GM23338 (cell line): ENCODE measurements at regions not wholly inside any gene's neighbourhood (a gene's known extent, or its start where the extent isn't known, plus 50 kb on each side); places are given as distances from the start of the nearest gene placed in this dataset.
"Not testable (repeated sequence)": the region's sequence is repeated elsewhere in the genome, so short reads cannot be mapped to it uniquely, and the experiment has no call there.

Experiments
- CREB1 ChIP-seq: fragments of 250-450 bp; sonication (Bioruptor Pico); IDR thresholded peaks from 2 replicates; pipeline ENCODE4 v1.5.0; 2020; ENCODE audit warnings: low read depth, mild to moderate bottlenecking, moderate library complexity
- CTCF ChIP-seq, 2 experiments: fragments of 200-600 bp in 1 of 2; sonication (generic) in 1 of 2; conservative IDR thresholded peaks; 2 replicates each; pipeline versions ENCODE4 v1.5.1 to v1.6.1; 2016 to 2017; ENCODE audit warnings: antibody characterized with exemption in 2 of 2, low read depth in 2 of 2, mild to moderate bottlenecking in 2 of 2, moderate library complexity in 1 of 2
- ETS1 ChIP-seq: IDR thresholded peaks from 2 replicates; pipeline ENCODE4 v1.6.1; 2016; ENCODE audit warnings: antibody characterized with exemption
- EZH2 ChIP-seq: fragments of 200-600 bp; sonication (generic); IDR thresholded peaks from one replicate; pipeline ENCODE4 v1.8.0; 2017; ENCODE audit warnings: antibody characterized with exemption, mild to moderate bottlenecking, low read depth; ENCODE audit not compliant: unreplicated experiment
- EZH2phosphoT487 ChIP-seq: fragments of 200-600 bp; sonication (generic); IDR thresholded peaks from one replicate; pipeline ENCODE4 v1.8.1; 2018; ENCODE audit warnings: antibody characterized with exemption; ENCODE audit not compliant: unreplicated experiment
- JUNB ChIP-seq: IDR thresholded peaks from one replicate; pipeline ENCODE4 v1.6.1; 2016; ENCODE audit warnings: antibody characterized with exemption; ENCODE audit not compliant: unreplicated experiment
- NANOG ChIP-seq: IDR thresholded peaks from 2 replicates; pipeline ENCODE4 v1.6.1; 2016; ENCODE audit warnings: antibody characterized with exemption, borderline replicate concordance
- POLR2AphosphoS5 ChIP-seq: IDR thresholded peaks from 2 replicates; pipeline ENCODE4 v1.6.1; 2016; ENCODE audit warnings: antibody characterized with exemption, low read depth
- REST ChIP-seq: IDR thresholded peaks from one replicate; pipeline ENCODE4 v1.6.1; 2018; ENCODE audit warnings: antibody characterized with exemption; ENCODE audit not compliant: unreplicated experiment

- TF ChIP-seq CTCF (conservative IDR thresholded peaks at IDR 0.05; ENCODE audit: low read depth in 2 of 2); CREB1 (CRISPR knock-in tag); EZH2phosphoT487; JUNB; EZH2; POLR2AphosphoS5; ETS1; REST; NANOG: not testable (repeated sequence)
Measured at GRCh38 chr15:79652972-79653371, 220.8 kb downstream of the MINAR1 start.
